ENCODE measurements at regions not wholly inside any gene's neighbourhood (a gene's known extent, or its start where the extent isn't known, plus 50 kb on each side); places are given as distances from the start of the nearest gene placed in this dataset.

GRCh38 chr17:78305801-78306200, 54.1 kb downstream of the SOCS3 start:
- CTCF ChIA-PET, result no interaction called here

GRCh38 chr17:78304549-78305037, 55.3 kb downstream of the SOCS3 start:
- Mint-ChIP-seq H3K27me3 (ENCODE audit: low read depth) (no peaks in the 10 kb centered on the region), H3K36me3 (peaks cover 12% of the 10 kb centered on the region; the same call in 1 of the 2 replicates), H3K4me1 (peaks cover 11% of the 10 kb centered on the region), H3K9me3 (peaks cover 16% of the 10 kb centered on the region), H3K27ac (no peak overlapping the region), H3K4me3 (no peak overlapping the region)
- ATAC-seq (no peak), DNase-seq (ENCODE audit: low spot score) (no peak)
- CTCF ChIA-PET, result interaction anchor here (0.6 to 1.3 kb wide), 3 partner anchors 8 to 57 kb away, joined by 3 to 4 read pairs (median 3); no protein-coding TSS in a partner anchor
- POLR2A ChIA-PET, result interaction anchor here (0.9 to 1.2 kb wide), 2 partner anchors 20 to 54 kb away, joined by 3 read pairs; no protein-coding TSS in a partner anchor
- TF ChIP-seq TCF7 (CRISPR knock-in tag; IDR thresholded peaks at IDR 0.05; ENCODE audit: low read depth), result no peak
- no peak for TF ChIP-seq SOX15 (CRISPR knock-in tag; IDR thresholded peaks at IDR 0.05)
- TF ChIP-seq FOXP1 (CRISPR knock-in tag; IDR thresholded peaks at IDR 0.05; ENCODE audit: borderline replicate concordance), result no peak
- no peak for TF ChIP-seq CBFB (CRISPR knock-in tag; IDR thresholded peaks at IDR 0.05; ENCODE audit: low read depth)
- TF ChIP-seq ZNF138 (CRISPR knock-in tag; conservative IDR thresholded peaks at IDR 0.05), result no peak
- no peak for TF ChIP-seq ZNF232 (CRISPR knock-in tag; IDR thresholded peaks at IDR 0.05)
- no peak for TF ChIP-seq ZNF263 (CRISPR knock-in tag; IDR thresholded peaks at IDR 0.05; ENCODE audit: low read depth)
- TF ChIP-seq NFATC4 (CRISPR knock-in tag; IDR thresholded peaks at IDR 0.05), result no peak
- no peak for TF ChIP-seq NR3C1 (CRISPR knock-in tag; conservative IDR thresholded peaks at IDR 0.05; ENCODE audit: low read depth)

More at GRCh38 chr17:78305801-78306200, 54.1 kb downstream of the SOCS3 start:
- TF ChIP-seq CREM (CRISPR knock-in tag; IDR thresholded peaks at IDR 0.05) (no peak), ZNF281 (CRISPR knock-in tag; IDR thresholded peaks at IDR 0.05) (no peak), USF2 (CRISPR knock-in tag; IDR thresholded peaks at IDR 0.05) (no peak), TCF7 (CRISPR knock-in tag; IDR thresholded peaks at IDR 0.05; ENCODE audit: low read depth) (no peak), NR3C1 (CRISPR knock-in tag; conservative IDR thresholded peaks at IDR 0.05; ENCODE audit: low read depth) (no peak), ELF4 (CRISPR knock-in tag; IDR thresholded peaks at IDR 0.05; ENCODE audit: low read depth) (no peak), E2F1 (CRISPR knock-in tag; IDR thresholded peaks at IDR 0.05) (no peak), ZBTB21 (CRISPR knock-in tag; IDR thresholded peaks at IDR 0.05; ENCODE audit: borderline replicate concordance) (no peak)
- Mint-ChIP-seq H3K4me3 (no peak overlapping the region), H3K27me3 (ENCODE audit: low read depth) (no peaks in the 10 kb centered on the region), H3K36me3 (peaks cover 12% of the 10 kb centered on the region; the same call in 1 of the 2 replicates), H3K27ac (no peak overlapping the region), H3K9me3 (peaks cover 16% of the 10 kb centered on the region), H3K4me1 (peaks cover 10% of the 10 kb centered on the region)
- ATAC-seq, result no peak
- DNase-seq (ENCODE audit: low spot score), result no peak
- POLR2A ChIA-PET, result interaction anchor here (1.2 kb wide), 1 partner anchor 19 kb away, joined by 3 read pairs; no protein-coding TSS in a partner anchor

- CTCF ChIA-PET, result no interaction called here
- peaks cover 12% of the 10 kb centered on the region; the same call in 1 of the 2 replicates for H3K36me3 Mint-ChIP-seq
- ATAC-seq (no peak), DNase-seq (ENCODE audit: low spot score) (no peak)
- peak; percentile 94 for TF ChIP-seq HMGA2 (CRISPR knock-in tag; IDR thresholded peaks at IDR 0.05)
- TF ChIP-seq ZNF281 (CRISPR knock-in tag; IDR thresholded peaks at IDR 0.05), result no peak
- POLR2A ChIA-PET, result no interaction called here
- 0 out of 2 replicates have a peak, but pooled peaks cover 4% of the 10 kb centered on the region for H3K4me1 Mint-ChIP-seq
- no peak overlapping the region for H3K27ac Mint-ChIP-seq
- H3K4me3 Mint-ChIP-seq, result no peak overlapping the region
- H3K27me3 Mint-ChIP-seq (ENCODE audit: low read depth), result no peaks in the 10 kb centered on the region
- peaks cover 16% of the 10 kb centered on the region for H3K9me3 Mint-ChIP-seq
These were observed 57.4 kb downstream of the SOCS3 start for GRCh38 chr17:78302478-78302877.
